A673 (cell line): ENCODE measurements at regions not wholly inside any gene's neighbourhood (a gene's known extent, or its start where the extent isn't known, plus 50 kb on each side); places are given as distances from the start of the nearest gene placed in this dataset.
"Not testable (repeated sequence)": the region's sequence is repeated elsewhere in the genome, so short reads cannot be mapped to it uniquely, and the experiment has no call there.

Experiments
- BruUV-seq: library from RNA; stranded (reverse); fragments of 400-500 nt; replicated peaks from 2 replicates; lab custom pipeline; 2021; lab: Mats Ljungman, UMichigan
- CTCF ChIA-PET: fragments of 300-600 bp; sonication (Branson Sonifier 250); formaldehyde crosslinking; loops from one replicate; lab custom pipeline; 2022; ENCODE audit warnings: antibody characterized with exemption; lab: Charles Lee
- POLR2A ChIA-PET: fragments of 300-600 bp; sonication (Branson Sonifier 250); formaldehyde crosslinking; loops from one replicate; lab custom pipeline; 2022; ENCODE audit warnings: antibody characterized with exemption; ENCODE audit not compliant: low non-redundant PET; lab: Charles Lee
- DNase-seq: peaks from one replicate; pipeline ENCODE4 v3.0.0-alpha.2; 2015; ENCODE audit warnings: low spot score
- H3K27ac ChIP-seq: fragments of 200-600 bp; sonication (generic); 2 replicates; pipeline ENCODE4 v1.5.1; 2016; ENCODE audit warnings: mixed run types, low read depth, mild to moderate bottlenecking, mixed read lengths, antibody characterized with exemption, low read length; ENCODE audit not compliant: poor library complexity, severe bottlenecking
- H3K27me3 ChIP-seq: fragments of 200-600 bp; sonication (generic); replicated peaks from 2 replicates; pipeline ENCODE4 v1.6.1; 2017; ENCODE audit warnings: mixed run types, low read depth, mild to moderate bottlenecking, mixed read lengths, antibody characterized with exemption, low read length; ENCODE audit not compliant: insufficient read depth, poor library complexity
- H3K36me3 ChIP-seq: fragments of 200-600 bp; sonication (generic); 2 replicates; pipeline ENCODE4 v1.6.1; 2016; ENCODE audit warnings: mixed run types, mild to moderate bottlenecking, mixed read lengths, antibody characterized with exemption, low read length; ENCODE audit not compliant: insufficient read depth, poor library complexity, severe bottlenecking
- H3K4me1 ChIP-seq: fragments of 200-600 bp; sonication (generic); 2 replicates; pipeline ENCODE4 v1.6.1; 2017; ENCODE audit warnings: mixed run types, mild to moderate bottlenecking, mixed read lengths, antibody characterized with exemption, low read length; ENCODE audit not compliant: insufficient read depth, poor library complexity, severe bottlenecking
- H3K4me3 ChIP-seq: fragments of 200-600 bp; sonication (generic); 2 replicates; pipeline ENCODE4 v1.5.1; 2016; ENCODE audit warnings: low read depth, mixed run types, mild to moderate bottlenecking, mixed read lengths, low read length; ENCODE audit not compliant: poor library complexity, severe bottlenecking
- H3K9me3 ChIP-seq: fragments of 200-600 bp; sonication (generic); 2 replicates; pipeline ENCODE4 v1.6.1; 2016; ENCODE audit warnings: mixed run types, low read depth, mild to moderate bottlenecking, mixed read lengths, antibody characterized with exemption, low read length; ENCODE audit not compliant: poor library complexity, severe bottlenecking
- EZH2 ChIP-seq: fragments of 200-600 bp; sonication (generic); IDR thresholded peaks from 2 replicates; pipeline ENCODE4 v1.6.1; 2017; ENCODE audit warnings: borderline replicate concordance, low read depth, mild to moderate bottlenecking, mixed read lengths, antibody characterized with exemption, low read length; ENCODE audit not compliant: poor library complexity, severe bottlenecking
- intact Hi-C: fragments of 100-400 bp; cut with micrococcal nuclease; formaldehyde crosslinking; loops from one replicate; pipeline ENCODE4 v1.10.0; 2022; ENCODE audit not compliant: unreplicated experiment
- TF ChIP-seq, protein P1 (sequence below): fragments of 300-800, 200-600 bp; sonication (generic); conservative IDR thresholded peaks from 2 replicates; pipeline ENCODE4 v1.5.1; 2017; ENCODE audit warnings: low read depth, mild to moderate bottlenecking, antibody characterized with exemption, low read length, moderate library complexity, mixed read lengths

DNA sequence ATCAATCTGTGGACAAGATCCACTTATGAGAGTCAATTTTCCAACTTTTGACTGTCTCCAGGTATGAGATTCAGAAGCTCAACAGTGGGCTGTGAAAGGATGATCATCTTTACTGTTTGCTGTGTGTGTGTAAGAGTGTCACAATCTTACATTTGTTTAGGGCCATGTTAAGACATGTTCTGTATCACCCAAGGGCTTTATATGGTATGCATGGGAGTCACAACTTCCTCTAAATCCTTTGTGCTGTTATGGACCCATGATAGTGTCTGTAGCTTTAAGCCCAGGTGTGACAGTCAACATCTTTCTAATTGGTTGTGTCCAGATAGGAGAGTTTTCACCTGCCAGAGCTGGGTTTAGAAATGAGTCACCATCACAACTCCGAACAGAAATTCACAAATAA is 70.2 kb downstream of the ZNF726 start:
- BruUV-seq, H3K36me3 ChIP-seq, H3K4me3 ChIP-seq, intact Hi-C loops, CTCF ChIA-PET, H3K27ac ChIP-seq, H3K27me3 ChIP-seq, DNase-seq, H3K4me1 ChIP-seq, POLR2A ChIA-PET: not testable (repeated sequence)
- H3K9me3 ChIP-seq, result peaks cover 25% of the 10 kb centered on the region

DNA sequence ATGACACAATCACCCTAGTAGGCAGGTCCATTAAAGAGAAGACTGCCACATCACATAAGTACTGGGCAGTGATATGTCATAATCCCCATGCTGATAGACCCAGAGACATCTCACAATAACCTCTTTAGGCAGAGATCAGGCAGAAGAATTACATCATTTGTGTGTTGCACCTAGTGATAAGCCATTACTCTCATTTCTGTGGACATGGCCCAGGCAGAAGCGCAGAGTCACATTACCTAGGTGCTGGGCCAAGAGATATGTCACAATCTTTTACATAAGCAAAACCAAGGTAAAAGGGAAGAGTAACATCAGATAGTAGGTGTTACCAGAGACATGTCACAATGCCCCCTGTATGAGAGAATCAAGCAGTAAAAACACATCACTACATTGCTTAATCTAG is 71.9 kb downstream of the ZNF726 start:
- Histone ChIP-seq H3K4me3 (no peak overlapping the region), H3K27ac (no peak overlapping the region), H3K4me1 (no peaks in the 10 kb centered on the region), H3K27me3 (no peaks in the 10 kb centered on the region), H3K36me3 (no peaks in the 10 kb centered on the region), H3K9me3 (peaks cover 28% of the 10 kb centered on the region)
- BruUV-seq, result no TSS peak
- TF ChIP-seq EZH2, result no peak
- TF ChIP-seq, protein P1, sequence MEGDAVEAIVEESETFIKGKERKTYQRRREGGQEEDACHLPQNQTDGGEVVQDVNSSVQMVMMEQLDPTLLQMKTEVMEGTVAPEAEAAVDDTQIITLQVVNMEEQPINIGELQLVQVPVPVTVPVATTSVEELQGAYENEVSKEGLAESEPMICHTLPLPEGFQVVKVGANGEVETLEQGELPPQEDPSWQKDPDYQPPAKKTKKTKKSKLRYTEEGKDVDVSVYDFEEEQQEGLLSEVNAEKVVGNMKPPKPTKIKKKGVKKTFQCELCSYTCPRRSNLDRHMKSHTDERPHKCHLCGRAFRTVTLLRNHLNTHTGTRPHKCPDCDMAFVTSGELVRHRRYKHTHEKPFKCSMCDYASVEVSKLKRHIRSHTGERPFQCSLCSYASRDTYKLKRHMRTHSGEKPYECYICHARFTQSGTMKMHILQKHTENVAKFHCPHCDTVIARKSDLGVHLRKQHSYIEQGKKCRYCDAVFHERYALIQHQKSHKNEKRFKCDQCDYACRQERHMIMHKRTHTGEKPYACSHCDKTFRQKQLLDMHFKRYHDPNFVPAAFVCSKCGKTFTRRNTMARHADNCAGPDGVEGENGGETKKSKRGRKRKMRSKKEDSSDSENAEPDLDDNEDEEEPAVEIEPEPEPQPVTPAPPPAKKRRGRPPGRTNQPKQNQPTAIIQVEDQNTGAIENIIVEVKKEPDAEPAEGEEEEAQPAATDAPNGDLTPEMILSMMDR, result no peak
- ChIA-PET CTCF (no interaction called here), POLR2A (no interaction called here)
- DNase-seq, result no peak
- intact Hi-C loops, result no loop called here

DNA sequence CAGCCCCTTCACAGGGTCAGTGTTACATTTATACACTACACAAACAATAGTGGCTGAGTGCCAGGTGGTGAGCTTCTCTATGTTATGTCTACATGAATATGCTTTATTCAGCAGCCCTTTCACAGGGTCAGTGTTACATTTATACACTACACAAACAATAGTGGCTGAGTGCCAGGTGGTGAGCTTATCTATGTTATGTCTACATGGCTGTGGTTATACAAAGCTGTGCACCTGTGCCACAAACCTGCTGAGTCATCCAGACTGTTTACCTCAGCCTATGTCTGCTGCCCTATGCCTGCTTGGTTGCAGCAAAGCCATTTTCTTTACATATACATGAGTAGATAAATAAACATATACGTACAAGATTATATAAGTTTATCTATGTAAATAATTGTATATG is 76.5 kb downstream of the ZNF726 start:
- ChIA-PET POLR2A (no interaction called here), CTCF (no interaction called here)
- Histone ChIP-seq H3K4me1 (no peaks in the 10 kb centered on the region), H3K27ac (no peak overlapping the region), H3K36me3 (no peaks in the 10 kb centered on the region), H3K4me3 (no peak overlapping the region), H3K27me3 (no peaks in the 10 kb centered on the region), H3K9me3 (peaks cover 40% of the 10 kb centered on the region)
- DNase-seq, result no peak
- TF ChIP-seq, protein P1, result no peak
- no peak for TF ChIP-seq EZH2
- intact Hi-C loops, result no loop called here
- BruUV-seq, result no TSS peak

DNA sequence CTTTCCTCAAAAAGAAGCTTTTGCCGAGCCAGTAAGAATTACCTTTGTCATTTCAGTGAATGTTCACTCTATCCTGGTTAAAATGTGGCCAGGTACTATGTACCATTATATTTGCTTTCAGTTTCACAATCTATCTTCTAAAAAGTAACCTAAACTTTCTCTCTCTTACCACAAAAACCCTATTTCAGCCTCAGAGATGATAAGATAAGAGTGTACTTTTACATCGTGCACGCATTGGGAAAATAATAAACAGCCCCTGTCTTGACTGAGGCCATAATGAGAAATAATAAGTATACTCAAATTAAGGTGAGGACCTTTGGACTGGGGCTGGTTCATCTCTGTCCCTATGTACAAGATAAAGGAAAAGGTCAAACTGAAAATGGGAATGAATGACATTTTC is 77.7 kb downstream of the ZNF726 start:
- CTCF ChIA-PET, result no interaction called here
- no peaks in the 10 kb centered on the region for H3K27me3 ChIP-seq
- no peaks in the 10 kb centered on the region for H3K36me3 ChIP-seq
- no TSS peak for BruUV-seq
- H3K27ac ChIP-seq, result no peak overlapping the region
- intact Hi-C loops, result no loop called here
- POLR2A ChIA-PET, result no interaction called here
- H3K4me3 ChIP-seq, result no peak overlapping the region
- H3K9me3 ChIP-seq, result peaks cover 43% of the 10 kb centered on the region
- no peak for DNase-seq
- no peaks in the 10 kb centered on the region for H3K4me1 ChIP-seq
- TF ChIP-seq, protein P1, result no peak
- no peak for TF ChIP-seq EZH2
